Stomach (tissue), 8 donors: ENCODE measurements at regions not wholly inside any gene's neighbourhood (a gene's known extent, or its start where the extent isn't known, plus 50 kb on each side); places are given as distances from the start of the nearest gene placed in this dataset.

Experiments
- DNase-seq, 2 donors: peaks; one replicate each; pipeline versions ENCODE4 v3.0.0 to v3.0.0-alpha.2; 2013 to 2019
- H3K27ac ChIP-seq, 5 donors: fragments of 200-600 bp in 4 of 5; sonication (generic) in 4 of 5; one replicate each; pipeline ENCODE4 v1.5.1; 2013 to 2019; ENCODE audit warnings: mild to moderate bottlenecking in 1 of 5, moderate library complexity in 1 of 5
- H3K27me3 ChIP-seq, 3 donors: fragments of 200-600 bp; sonication (generic); one replicate each; pipeline ENCODE4 v1.5.1; 2017 to 2019; ENCODE audit warnings: mixed run types in 1 of 3
- H3K36me3 ChIP-seq, 4 donors: fragments of 200-600 bp; sonication (generic); 1 replicate in 3 of 4; 2 replicates in 1 of 4; pipeline ENCODE4 v1.5.1; 2016 to 2019
- H3K4me1 ChIP-seq, 4 donors: fragments of 200-600 bp; sonication (generic); one replicate each; pipeline ENCODE4 v1.5.1; 2016 to 2019
- H3K4me3 ChIP-seq, 4 donors: fragments of 200-600 bp; sonication (generic) in 3 of 4; one replicate each; pipeline ENCODE4 v1.5.1; 2016 to 2019; ENCODE audit warnings: mild to moderate bottlenecking in 1 of 4
- H3K9me3 ChIP-seq, 4 donors: fragments of 200-600 bp; sonication (generic); one replicate each; pipeline ENCODE4 v1.5.1; 2016 to 2019
- EP300 ChIP-seq: sonication (generic); formaldehyde crosslinking; IDR thresholded peaks from one replicate; pipeline ENCODE4 v1.6.1; 2017; ENCODE audit warnings: antibody characterized with exemption
- POLR2A ChIP-seq, 4 donors: fragments of 450-650 bp; IDR thresholded peaks; one replicate each; pipeline ENCODE4 v1.6.1; 2016; ENCODE audit warnings: antibody characterized with exemption in 4 of 4, control low read depth in 2 of 4, mild to moderate bottlenecking in 1 of 4, moderate library complexity in 1 of 4
- POLR2AphosphoS5 ChIP-seq, 3 donors: sonication (generic); formaldehyde crosslinking; IDR thresholded peaks; one replicate each; pipeline ENCODE4 v1.6.1; 2016; ENCODE audit warnings: antibody characterized with exemption in 3 of 3
- WGBS, 5 donors: extraction: QIAGEN DNeasy Blood & Tissue Kit in 3 of 5; methylation state at CpG; one replicate each; pipeline versions ENCODE4 v1.1.5 to v1.1.7; 2013 to 2018; 5-methylcytosine and 5-hydroxymethylcytosine counted together
- intact Hi-C: fragments of 100-400 bp; cut with DNase I; formaldehyde crosslinking; loops from one replicate; pipeline ENCODE4 v1.15.1; 2023; ENCODE audit warnings: low total_unique reads
- TF ChIP-seq, protein P1 (sequence below), 7 experiments: fragments of 450-650 bp in 4 of 7; fragments of 200-600 bp in 3 of 7; sonication (generic) in 3 of 7; IDR thresholded peaks; one replicate each; pipeline ENCODE4 v1.5.1; 2016 to 2019; ENCODE audit warnings: antibody characterized with exemption in 7 of 7, control low read depth in 2 of 7, mild to moderate bottlenecking in 1 of 7
- donor health status: healthy with polysubstance abuse.
- donor health status: Bipolar disorder and iron deficiency.
- donor health status: healthy.

DNA sequence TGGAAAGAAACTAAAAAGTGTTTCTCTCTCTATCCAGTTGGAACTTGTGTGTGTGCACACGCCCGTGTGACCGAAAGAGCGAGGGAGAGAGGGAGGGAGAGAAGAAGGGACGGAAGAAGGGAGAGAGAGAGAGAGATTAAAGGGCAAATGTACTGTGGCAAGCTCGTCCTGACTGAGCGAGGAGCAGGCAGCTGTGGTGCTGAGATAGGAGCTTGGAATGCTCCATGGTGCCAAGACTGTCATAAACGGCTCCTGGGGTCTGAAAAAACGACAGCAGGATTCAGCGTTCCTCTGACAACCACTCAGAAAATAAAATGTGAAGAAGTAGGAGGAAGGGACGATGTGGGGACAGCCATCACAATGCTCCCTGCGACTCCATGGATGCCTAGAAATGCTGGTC is 276.0 kb downstream of the SV2B start:
- peaks cover 0 to 10% (median 6%) of the 10 kb centered on the region in 4 donors for H3K9me3 ChIP-seq
- peak in 1 of 2 donors; percentile 2 for DNase-seq
- no peak overlapping the region for H3K4me3 ChIP-seq
- H3K4me1 ChIP-seq = no peaks in the 10 kb centered on the region
- intact Hi-C loops = no loop called here
- H3K36me3 ChIP-seq = no peaks in the 10 kb centered on the region
- H3K27ac ChIP-seq = no peak overlapping the region
- 61 to 74% (median 73%) methylated on average over 12 of the region's 12 CpGs for WGBS, 5 donors
- no peak for TF ChIP-seq POLR2A (IDR thresholded peaks at IDR 0.05)
- no peak for TF ChIP-seq EP300
- no peak for TF ChIP-seq POLR2AphosphoS5 (IDR thresholded peaks at IDR 0.05)
- no peaks in the 10 kb centered on the region for H3K27me3 ChIP-seq

- no peaks in the 10 kb centered on the region for H3K27me3 ChIP-seq
- H3K4me1 ChIP-seq = no peaks in the 10 kb centered on the region
- DNase-seq = no peak
- peaks cover 0 to 4% (median 0%) of the 10 kb centered on the region in 4 donors for H3K9me3 ChIP-seq
- TF ChIP-seq EP300 = no peak
- no peak for TF ChIP-seq POLR2A (IDR thresholded peaks at IDR 0.05)
- TF ChIP-seq, protein P1, sequence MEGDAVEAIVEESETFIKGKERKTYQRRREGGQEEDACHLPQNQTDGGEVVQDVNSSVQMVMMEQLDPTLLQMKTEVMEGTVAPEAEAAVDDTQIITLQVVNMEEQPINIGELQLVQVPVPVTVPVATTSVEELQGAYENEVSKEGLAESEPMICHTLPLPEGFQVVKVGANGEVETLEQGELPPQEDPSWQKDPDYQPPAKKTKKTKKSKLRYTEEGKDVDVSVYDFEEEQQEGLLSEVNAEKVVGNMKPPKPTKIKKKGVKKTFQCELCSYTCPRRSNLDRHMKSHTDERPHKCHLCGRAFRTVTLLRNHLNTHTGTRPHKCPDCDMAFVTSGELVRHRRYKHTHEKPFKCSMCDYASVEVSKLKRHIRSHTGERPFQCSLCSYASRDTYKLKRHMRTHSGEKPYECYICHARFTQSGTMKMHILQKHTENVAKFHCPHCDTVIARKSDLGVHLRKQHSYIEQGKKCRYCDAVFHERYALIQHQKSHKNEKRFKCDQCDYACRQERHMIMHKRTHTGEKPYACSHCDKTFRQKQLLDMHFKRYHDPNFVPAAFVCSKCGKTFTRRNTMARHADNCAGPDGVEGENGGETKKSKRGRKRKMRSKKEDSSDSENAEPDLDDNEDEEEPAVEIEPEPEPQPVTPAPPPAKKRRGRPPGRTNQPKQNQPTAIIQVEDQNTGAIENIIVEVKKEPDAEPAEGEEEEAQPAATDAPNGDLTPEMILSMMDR (IDR thresholded peaks at IDR 0.05) = no peak
- no peak for TF ChIP-seq POLR2AphosphoS5 (IDR thresholded peaks at IDR 0.05)
- intact Hi-C loops = no loop called here
- no peak overlapping the region for H3K4me3 ChIP-seq
- no peak overlapping the region for H3K27ac ChIP-seq
- WGBS, 5 donors = 48 to 76% (median 69%) methylated on average over 2 of the region's 2 CpGs
- H3K36me3 ChIP-seq = no peaks in the 10 kb centered on the region
These were observed 280.1 kb downstream of the SV2B start for GRCh38 chr15:91380114-91380513.

DNA sequence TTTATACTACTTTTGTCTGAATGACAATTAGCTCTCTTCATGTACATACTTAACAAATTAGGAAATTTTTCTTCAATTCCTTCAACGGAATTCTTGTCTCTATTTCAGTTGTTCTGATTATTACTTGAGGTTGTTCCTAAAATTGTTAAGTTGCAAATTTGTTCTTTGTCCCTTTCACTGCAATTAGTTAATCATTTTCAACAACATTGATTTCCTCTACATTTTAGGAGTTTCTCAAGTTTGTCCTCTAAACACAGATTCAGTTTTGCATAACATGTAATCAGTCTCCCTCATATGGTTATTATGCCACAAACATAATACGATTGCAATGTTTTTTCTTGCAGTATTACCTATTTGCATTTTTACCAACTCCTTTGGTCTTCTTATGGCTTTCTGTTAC is 283.5 kb downstream of the SV2B start:
- TF ChIP-seq EP300 (no peak), POLR2AphosphoS5 (IDR thresholded peaks at IDR 0.05) (no peak), POLR2A (IDR thresholded peaks at IDR 0.05) (no peak)
- TF ChIP-seq, protein P1 (IDR thresholded peaks at IDR 0.05) = no peak
- H3K4me1 ChIP-seq = no peaks in the 10 kb centered on the region
- H3K27ac ChIP-seq = no peak overlapping the region
- DNase-seq = no peak
- H3K36me3 ChIP-seq = no peaks in the 10 kb centered on the region
- peaks cover 0 to 4% (median 0%) of the 10 kb centered on the region in 4 donors for H3K9me3 ChIP-seq
- intact Hi-C loops = no loop called here
- no peaks in the 10 kb centered on the region for H3K27me3 ChIP-seq
- WGBS, 5 donors = 87 to 93% (median 88%) methylated on average over 2 of the region's 2 CpGs
- H3K4me3 ChIP-seq = no peak overlapping the region

DNA sequence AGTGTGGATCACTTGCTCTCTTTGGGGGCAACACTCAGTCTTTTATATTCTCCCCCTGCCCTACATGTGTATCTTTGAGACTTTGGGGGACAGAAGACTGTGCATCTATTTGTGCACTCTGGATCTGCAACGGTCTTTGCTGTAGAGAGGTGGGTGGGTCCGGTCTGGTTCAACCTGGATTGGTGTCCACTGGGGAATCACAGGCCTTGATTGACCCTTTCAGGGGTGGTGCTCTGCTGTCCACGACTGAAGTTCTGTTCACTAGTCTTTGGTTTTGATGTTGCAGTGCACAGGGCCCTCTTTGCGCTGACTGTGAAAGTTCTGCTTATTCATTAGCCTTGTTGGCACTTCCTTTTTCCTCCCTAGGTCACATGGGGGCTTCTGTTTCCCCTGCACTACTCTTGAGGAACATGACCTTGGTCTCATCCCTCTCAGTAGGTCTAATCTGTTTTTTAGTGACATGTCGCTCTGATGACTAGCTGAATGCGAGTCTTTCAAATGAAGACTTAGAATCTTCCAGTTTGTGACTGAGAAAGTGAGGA is 284.2 kb downstream of the SV2B start:
- Histone ChIP-seq H3K4me3 (no peak overlapping the region), H3K27ac (no peak overlapping the region), H3K4me1 (no peaks in the 10 kb centered on the region), H3K36me3 (no peaks in the 10 kb centered on the region), H3K9me3 (peaks cover 0 to 4% (median 0%) of the 10 kb centered on the region in 4 donors), H3K27me3 (no peaks in the 10 kb centered on the region)
- no peak for DNase-seq
- intact Hi-C loops = no loop called here
- WGBS, 5 donors = 73 to 87% (median 83%) methylated on average over 6 of the region's 6 CpGs
- no peak for TF ChIP-seq POLR2A (IDR thresholded peaks at IDR 0.05)
- TF ChIP-seq, protein P1 (IDR thresholded peaks at IDR 0.05) = no peak
- no peak for TF ChIP-seq EP300
- no peak for TF ChIP-seq POLR2AphosphoS5 (IDR thresholded peaks at IDR 0.05)

GRCh38 chr15:91385311-91385710 is 285.3 kb downstream of the SV2B start:
- Histone ChIP-seq H3K9me3 (peaks cover 0 to 3% (median 0%) of the 10 kb centered on the region in 4 donors), H3K27ac (no peak overlapping the region), H3K36me3 (no peaks in the 10 kb centered on the region), H3K4me3 (no peak overlapping the region), H3K4me1 (no peaks in the 10 kb centered on the region), H3K27me3 (no peaks in the 10 kb centered on the region)
- 0 to 35% (median 0%) methylated on average over 1 of the region's 1 CpG for WGBS, 5 donors
- DNase-seq = no peak
- TF ChIP-seq POLR2AphosphoS5 (IDR thresholded peaks at IDR 0.05) (no peak), EP300 (no peak), POLR2A (IDR thresholded peaks at IDR 0.05) (no peak)
- TF ChIP-seq, protein P1 (IDR thresholded peaks at IDR 0.05) = no peak
- intact Hi-C loops = no loop called here
